ENCODE measurements at regions not wholly inside any gene's neighbourhood (a gene's known extent, or its start where the extent isn't known, plus 50 kb on each side); places are given as distances from the start of the nearest gene placed in this dataset.
A peak's percentile ranks its signal among the peaks of the same experiment; 100 is the strongest.

DNA sequence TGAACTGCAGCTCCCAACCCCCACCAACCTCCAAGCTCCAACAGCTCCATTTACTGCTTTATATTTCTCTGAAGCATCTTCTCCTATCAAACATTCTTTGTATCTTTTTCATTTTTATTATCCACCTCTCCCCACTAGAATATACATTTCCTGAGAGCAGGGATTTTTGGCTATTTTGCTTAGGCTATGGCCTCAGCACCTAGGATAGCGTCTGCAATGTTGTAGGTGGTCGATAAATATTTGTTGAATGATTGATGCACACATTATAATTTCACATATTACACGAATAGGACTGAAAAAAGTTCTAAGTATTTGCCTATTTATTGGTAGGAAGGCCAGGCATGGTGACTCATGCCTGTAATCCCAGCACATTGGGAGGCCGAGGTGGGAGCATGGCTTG lies 658.7 kb upstream of the DIPK2B start:
- no peak for DNase-seq

DNA sequence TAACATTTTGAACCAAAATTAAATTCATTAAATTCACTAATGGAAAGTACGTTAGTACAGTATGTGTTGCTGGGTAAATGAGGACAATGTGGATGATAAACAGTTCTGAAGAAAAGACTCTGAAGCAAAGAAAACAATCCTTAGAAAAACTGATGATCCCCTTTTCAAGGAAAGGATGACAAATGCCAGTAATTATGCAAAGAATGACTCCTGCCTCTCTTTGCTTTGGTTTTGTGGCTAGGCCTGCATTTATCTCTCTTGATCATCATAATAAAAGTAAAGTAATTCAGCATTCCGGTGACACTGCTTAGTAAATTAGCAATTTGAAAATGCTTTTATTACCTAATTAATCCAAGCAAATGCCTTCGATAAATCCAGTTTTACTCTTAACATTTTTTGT lies 652.2 kb upstream of the DIPK2B start:
- no peak for DNase-seq

DNA sequence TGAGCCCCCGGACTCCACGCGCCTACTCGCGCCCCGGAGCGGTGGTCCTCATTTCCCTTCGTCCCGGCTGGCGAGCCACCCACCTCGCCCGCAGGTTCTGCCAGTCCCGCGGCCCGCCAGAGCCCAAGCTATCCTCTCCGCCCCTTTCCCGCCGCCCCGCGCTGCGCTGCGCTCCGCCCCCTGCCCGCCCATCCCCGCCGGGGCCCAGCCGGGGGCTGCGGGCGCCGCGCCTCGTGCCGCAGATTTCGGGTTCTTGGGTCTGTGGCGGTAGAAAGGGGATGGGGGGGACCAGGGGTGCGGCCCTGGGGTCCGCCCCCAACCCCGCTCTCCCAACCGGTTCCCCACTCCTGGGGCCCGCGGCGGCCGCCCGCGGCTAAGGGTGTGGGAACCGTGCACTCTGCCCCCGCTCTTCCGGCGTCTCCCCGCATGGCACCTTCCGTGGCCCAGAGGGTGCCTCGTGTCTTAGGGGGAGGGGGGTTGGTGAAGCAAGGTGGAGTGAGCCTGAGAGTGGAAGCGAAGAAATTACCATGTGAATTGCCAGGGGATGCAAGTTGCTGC lies 650.8 kb upstream of the DIPK2B start:
- DNase-seq = peak in 3 of 4 experiments; percentile 3 to 18 (median 3)

DNA sequence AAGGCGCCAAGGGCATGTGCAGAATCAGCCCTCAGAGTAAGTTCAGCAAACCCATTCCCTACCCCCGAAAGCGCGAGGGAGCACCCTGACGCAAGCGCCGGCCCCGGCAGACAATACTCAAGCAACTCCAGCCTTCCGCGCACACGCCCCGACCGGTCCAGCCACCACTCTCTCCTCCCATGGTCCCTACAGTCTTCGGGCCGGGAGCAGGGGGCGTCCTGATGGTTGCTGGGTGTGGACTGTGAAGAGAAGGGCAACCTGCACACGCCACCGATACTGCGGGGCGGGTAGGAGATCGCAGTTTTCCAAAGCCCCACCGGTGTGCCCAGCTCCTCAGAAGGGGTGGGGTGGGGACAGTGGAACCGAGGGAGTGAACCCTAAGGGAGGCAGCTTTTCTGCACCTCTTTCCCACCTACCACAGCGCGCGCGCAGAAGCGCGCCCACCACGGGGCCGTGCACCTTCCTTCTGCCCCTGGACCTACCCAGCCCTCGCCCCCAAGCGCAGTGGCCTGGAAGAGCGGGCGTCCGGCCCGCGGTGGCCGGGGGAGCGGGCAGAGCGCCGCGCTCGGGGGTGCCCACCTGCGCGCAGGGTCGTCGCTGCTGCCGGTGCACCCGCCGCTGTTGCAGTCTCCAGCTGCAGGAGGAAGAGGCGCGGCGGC lies 650.2 kb upstream of the DIPK2B start:
- DNase-seq = no peak

DNA sequence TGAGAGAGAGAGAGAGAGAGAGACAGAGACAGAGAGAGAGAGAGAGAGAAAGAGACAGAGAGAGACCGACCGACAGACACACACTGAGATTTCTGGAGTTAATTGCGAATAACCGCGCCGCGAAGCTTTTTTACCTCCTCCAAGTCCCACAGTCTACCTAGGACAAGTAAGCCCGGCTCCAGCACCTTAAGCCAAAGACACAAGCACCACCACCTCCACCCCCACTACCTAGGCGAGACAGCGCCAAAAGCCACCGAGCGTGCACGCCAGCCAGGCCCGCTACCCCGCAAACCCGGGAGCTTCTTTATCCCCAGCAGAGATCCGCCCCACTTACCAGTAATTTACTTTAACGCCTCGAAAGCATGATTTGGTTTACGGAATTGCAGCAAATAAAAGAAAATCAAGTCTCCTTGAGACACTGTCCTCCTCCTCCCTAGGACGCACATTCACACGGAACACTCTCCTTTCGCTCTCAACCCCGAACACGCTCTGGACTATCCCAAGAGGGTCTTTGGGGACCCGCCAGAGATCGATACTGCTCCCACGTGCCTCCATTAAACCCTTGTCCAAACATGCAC lies 649.6 kb upstream of the DIPK2B start:
- DNase-seq = no peak

DNA sequence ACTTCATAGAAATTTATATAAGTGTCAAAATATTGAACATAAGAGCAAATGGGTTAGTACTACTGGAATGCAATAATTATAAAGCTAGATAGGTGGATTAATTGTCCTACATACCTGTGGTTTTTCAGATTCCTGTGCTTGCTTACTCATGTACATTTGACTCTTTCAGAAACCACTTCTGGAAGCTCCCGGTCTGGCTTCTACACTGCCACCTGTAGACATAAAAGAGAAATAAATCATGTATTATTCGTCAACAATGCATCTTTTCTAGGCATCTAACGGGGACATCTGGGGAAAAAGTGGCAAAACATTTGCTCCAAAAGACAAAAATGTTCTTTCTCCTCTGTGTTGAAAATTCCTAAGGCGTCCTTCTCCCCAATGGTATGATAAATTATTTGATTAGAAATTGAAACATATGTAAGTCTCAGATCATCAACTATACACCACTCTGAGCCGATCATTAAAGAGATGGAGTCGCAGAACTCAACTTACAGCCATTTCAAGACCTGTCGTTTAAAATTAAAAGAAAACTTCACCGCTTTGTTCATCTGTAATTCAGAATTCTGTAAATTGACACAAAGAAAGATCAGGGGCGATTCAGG lies 648.7 kb upstream of the DIPK2B start:
- no peak for DNase-seq

DNA sequence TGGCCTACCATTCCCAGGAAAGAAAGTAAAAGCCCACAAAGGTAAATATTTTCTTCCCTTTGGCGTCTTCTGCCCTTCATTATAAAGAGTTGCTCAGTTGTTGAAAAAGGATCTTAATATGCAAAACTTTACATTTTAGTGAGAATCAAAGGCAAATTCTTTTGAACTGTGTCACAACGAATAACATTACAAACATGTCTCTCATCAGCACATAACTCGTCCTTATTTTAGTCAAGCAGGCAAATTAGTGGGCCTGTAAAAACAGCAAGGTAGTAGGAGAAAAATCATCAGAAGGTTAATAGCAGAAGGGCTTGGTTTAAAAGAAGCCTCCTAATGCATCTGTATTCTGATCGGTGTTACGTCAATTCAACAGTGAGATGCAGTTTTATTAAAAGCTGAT lies 647.3 kb upstream of the DIPK2B start:
- no peak for DNase-seq

DNA sequence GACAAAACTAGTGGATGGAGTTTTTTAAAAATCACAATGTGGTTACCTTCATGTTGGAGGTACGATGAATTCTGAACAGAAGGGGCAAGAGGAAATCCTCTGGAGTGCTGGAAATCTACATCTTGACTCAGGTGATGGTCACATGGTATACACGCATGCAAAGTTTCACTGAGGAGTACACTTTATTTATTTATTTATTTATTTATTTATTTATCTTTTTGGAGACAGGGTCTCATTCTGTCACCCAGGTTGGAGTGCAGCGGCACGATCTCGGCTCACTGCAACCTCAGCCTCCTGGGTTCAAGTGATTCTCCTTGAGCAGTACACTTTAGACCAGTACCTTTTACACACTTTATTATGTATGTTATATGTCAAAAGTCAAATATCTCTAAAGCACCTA lies 645.7 kb upstream of the DIPK2B start:
- no peak for DNase-seq

DNA sequence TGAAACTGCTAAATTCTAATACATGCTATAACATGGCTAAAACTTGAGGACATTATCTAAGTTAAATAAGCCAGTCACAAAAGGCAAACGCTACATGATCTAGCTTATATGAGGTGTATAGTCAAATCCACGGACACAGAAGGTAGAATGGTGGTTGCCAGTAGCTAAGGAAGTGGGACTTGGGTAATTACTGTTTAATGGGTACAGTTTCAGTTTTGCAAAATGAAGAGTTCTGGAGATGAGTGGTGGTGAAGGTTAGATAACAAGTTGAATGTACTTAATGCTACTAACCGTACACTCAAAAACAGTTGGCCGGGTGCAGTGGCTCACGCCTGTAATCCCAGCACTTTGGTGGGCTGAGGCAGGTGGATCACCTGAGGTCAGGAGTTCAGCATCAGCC lies 644.5 kb upstream of the DIPK2B start:
- no peak for DNase-seq

DNA sequence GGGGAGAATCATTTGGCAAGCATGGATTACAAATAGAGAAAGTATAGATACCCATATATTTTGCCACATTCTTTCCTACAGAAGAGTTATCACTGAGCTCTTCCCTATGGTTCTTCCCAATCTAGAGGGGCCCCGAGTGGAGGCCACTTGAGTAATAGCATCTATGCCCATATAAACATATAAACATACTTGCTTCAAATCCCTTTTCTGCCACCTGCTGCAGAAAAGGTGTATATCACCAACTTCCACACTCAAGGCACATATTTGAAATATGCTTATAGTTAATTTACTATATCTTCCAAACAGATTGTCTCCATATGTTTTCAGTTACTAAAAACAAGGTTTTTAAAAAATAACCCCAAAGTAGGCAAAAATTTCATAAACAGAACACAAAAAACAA lies 642.8 kb upstream of the DIPK2B start:
- DNase-seq = no peak

DNA sequence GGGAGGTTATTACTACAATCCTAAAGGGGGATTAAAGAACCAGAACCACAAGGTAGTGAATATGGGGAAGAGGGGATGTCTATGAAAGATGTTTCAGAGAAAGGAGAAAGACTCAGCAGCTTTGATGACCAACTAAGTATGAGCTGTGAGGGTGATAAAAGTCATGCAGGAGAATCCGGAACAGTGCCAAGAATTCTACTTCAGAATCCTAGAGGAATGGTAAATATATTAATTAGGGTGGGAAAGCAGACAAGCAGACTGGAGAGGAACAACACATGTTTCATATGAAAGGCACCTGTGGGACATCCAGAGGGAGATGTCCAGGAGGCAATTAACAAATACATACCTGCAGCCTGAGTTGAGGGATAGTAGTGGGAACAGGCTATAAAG lies 642.2 kb upstream of the DIPK2B start:
- no peak for DNase-seq

DNA sequence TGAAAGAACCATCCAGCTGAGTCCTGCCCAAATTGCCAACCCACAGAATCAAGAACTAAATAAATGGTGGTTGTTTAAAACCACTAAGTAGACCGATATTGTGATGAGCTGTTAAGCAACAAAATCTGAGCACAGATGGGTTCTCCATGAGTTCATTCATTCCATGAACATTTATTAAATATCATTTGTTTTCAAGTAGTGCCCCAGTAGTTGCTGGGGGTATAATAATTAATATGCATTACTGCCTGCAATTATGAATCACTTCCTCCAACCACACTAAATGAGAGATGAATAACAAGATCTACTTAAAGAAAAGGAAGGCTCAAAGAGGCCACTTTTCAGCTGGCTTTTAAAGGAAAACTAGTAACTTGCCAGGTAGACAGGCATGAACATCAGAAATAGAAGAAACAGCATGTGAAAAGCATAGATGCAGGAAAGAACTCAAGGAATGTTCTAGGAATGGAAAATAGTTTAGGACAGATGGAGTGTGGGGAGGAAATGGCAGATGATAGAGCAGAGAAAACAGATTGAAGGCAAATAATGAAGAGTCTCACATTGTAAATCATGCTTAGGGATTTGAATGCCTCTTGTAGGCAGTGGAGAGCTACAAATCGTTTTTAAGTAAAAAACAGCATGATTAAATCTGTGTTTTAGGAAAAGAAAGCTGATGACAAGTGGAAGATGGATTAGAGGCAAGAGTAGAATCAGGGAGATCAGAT lies 641.7 kb upstream of the DIPK2B start:
- DNase-seq = no peak

DNA sequence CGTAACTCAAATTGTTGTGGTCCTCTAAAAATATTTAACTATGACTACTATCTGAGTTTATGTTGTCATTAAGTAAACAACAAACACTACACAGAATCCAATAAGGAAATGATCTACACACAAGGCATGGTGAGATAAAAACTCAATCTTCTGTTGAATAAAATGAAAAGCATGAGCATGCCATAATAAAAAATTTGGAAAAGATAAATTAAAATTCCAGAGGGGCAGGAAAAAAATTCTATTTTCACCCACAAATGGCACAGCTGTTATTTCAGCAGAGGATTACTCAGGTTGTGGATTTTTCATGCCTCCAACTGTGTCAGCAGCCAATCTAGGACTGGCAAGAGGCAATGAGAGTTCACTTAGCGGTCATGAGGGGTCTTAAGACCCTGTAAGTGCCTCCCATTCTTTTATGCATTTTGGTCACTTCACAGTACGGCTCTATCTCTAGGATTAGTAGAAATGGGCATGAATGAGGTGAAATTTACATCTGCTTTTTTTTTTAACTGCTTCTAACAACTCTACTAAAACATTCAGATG lies 639.8 kb upstream of the DIPK2B start:
- no peak for DNase-seq

DNA sequence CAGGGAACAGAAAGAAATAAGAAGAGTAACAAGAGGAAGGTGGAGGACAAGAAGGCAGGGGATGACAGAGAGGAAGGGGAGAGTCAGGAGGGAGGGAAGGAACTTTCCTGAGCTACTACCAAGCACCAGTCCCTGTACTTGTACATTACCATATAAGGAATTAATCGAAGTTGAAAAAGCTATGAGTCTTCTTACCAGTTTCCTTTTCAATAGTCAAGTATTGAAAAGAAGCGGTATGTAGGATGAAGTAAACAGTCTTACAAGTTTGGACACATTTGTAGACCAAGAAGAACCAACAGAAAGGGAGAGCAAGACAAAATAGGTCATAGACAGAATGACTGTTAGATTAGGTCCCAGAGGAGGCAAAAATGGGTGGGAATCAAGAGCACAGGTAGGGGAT lies 629.7 kb upstream of the DIPK2B start:
- no peak for DNase-seq

DNA sequence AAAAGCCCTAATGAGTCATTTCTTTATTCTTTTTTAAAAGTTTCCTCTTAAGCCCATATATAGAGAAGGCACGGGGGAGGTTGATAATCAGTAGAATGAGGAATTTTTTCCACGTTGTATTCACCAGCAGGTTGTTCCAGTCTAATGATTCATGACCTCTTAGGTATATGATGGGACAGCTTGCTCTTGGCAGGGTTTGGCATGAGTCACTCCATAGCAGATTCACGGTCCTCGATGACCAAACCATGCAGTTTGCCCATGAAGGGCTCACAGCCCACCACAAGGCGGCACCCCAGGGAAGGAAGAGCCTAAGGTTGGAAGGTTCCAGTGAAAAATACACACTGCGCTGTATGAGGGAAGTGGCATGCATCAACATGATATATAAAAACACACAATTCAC lies 623.8 kb upstream of the DIPK2B start:
- peak in 1 of 4 experiments; percentile 5 for DNase-seq

DNA sequence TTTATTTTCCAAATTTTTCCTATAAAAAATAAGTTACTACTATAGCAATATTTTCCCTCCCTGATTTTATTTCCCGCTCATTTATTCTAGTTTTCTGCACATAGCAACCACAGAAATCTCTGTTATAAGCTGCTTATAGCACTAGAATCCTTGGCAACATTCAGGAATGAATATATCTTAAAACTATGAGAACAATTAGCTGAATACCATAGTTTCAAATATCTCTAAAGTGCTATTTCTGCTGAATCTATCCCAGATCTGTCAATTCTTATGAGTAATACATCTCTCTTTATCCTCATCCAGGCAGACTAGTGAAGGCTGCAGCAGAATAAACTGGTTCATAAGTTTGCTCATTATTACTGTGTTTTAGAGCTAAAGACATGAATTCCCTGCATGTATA lies 622.9 kb upstream of the DIPK2B start:
- DNase-seq = no peak

DNA sequence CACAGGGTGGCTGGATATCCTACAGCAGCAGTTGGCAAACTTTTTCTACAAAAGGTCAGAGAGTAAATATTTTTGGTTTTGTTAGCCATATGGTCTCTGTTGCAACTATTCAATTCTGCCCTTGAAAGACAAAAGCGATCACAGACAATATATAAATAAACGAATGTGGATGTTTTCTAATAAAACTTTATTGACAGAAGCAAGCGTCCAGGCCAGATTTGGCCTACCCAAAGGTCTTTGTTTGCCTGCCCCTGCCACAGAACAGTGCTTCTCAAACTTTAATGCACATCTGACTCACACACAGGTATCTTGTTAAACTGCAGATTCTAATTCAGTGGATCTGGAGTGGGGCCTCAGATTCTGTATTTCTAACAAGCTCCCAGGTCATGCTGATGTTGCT lies 621.4 kb upstream of the DIPK2B start:
- no peak for DNase-seq

DNA sequence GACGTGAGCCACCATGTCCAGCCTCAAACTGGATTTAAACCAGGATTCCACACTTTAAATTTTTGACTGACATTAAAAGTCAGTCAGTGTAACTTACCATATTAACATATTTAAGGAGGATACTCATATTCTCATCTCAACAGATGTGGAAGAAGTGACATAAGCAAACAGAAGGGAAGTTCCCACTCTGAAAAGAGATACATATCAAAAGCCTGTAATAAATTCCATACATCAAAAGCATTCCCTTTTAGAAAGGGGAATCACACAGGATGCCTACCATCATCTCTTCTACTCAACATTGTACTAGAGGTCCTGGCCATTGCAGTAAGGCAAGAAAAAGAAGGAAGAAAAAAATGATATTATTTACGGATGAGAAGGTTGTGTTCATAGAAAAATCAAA lies 618.2 kb upstream of the DIPK2B start:
- DNase-seq = no peak

DNA sequence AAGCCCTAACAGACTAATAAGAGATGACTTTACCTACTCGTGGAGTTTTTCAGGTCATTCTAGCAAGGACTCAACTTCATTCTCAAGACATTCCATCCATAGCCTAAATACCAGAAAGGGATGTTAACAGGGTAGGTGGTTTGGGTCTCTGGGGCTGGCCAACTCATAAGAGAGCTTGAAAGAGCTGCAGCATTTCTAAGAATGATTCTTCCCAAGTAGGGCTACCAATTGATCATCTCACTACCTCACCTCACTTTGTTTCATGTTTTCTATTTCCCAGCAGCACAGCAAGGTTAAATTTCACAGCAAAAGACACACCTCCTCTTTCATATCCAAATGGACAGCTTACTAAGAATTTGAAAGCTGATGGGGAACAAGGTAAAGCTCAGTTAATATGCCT lies 614.8 kb upstream of the DIPK2B start:
- no peak for DNase-seq

DNA sequence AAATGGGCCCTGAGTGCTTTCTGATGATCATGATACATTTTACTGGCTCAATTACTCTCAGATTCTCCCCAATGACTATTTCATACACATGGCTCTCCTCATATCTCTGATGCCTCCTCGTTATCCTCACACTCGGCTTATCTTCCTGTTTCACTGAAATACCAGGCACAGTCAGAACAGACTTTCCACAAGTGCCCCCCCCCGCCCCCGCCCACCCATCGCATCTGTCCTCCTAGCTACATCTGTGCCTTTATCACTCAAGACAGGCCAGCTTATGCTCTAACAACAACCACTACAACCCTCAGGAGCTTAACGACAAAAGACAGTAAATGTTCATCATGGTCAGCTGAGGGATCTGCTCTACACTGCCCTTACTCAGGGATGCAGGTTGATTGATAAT lies 610.6 kb upstream of the DIPK2B start:
- DNase-seq = no peak

DNA sequence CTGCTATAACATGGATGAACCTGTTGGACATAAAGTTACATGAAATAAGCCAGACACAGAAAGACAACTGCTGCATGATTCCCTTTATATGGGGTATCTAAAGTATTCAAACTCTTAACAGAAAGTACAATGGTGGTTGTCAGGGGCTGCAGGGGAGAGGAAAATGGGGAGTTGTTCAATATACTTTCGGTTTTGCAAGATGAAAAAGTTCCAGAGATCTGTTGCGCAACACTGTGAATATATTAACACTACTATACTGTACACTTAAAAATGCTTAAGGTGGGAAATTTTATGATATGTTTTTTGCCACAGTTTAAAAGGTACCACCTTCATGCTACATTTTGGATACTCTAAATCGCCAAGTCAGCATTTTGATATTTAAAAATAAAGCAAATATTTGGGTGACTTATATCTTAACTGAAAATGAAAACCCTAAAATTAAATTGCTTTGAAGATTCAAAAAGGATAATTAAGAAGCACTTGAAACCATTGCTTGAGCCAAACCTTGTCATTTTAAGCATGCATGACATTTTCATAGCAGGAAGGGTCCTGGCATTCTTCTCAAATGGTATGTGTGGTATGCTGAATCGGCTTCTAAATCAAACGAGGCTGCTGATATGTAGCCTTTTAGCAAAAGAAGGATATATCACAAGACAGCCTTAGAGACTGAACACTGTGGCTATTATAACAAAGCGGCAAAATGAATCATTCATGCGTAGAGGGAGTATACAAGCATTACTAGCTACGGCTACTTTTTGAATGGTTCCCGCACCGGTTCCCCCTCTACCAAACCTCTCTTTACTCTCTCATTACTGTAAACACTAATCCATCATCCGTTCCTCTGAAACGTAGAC lies 607.1 kb upstream of the DIPK2B start:
- DNase-seq = no peak

DNA sequence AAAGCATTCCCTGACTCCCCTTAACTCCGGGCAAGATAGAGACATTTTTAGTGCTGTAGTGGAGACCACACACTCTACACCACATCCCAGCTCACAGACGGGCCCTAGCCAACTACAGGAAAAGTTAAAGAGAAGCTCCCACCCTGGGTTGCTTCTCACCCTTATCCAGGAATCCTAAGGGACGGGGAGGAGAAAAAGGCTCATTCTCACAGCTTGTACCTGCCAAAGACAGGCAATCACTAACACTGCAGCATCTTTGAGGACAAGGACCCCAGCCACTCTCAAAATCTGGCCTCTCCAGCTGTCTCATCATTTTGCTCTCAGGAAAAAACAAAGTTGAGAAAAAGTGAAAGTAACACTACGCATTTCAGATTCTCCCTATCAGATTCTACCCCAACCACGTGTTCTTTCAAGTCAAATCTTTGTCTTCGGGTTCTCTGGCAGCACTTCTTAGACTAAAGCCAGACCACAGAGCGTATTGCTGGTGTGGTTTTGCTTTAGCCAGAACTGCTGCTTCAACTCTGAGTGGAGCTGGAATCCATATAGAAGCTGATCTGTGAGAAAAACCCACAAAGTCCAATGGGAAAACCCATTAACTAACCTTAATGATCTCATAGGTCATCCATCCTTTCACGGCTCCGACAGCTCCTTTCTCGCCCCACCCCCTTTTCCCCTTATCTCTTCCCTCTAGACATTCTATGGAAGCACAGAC lies 605.9 kb upstream of the DIPK2B start:
- peak in 1 of 4 experiments; percentile 0 for DNase-seq
